CD4-positive, alpha-beta T cell treated with Interferon gamma for 1 hour (primary cell): ENCODE measurements at regions not wholly inside any gene's neighbourhood (a gene's known extent, or its start where the extent isn't known, plus 50 kb on each side); places are given as distances from the start of the nearest gene placed in this dataset.

ENCODE experiments used
- DNase-seq: peaks from one replicate; pipeline ENCODE4 v3.0.0-alpha.2; 2020

GRCh38 chr11:112361396-112361795, 100.7 kb upstream of the PLET1 start:
- no peak for DNase-seq

- DNase-seq: no peak
Measured at GRCh38 chr11:112363527-112363926, 102.9 kb upstream of the PLET1 start.

GRCh38 chr11:112364962-112365481, 104.4 kb upstream of the PLET1 start:
- no peak for DNase-seq

GRCh38 chr11:112366012-112366411, 105.4 kb upstream of the PLET1 start:
- DNase-seq: no peak

GRCh38 chr11:112366777-112367176, 106.1 kb upstream of the PLET1 start:
- DNase-seq: no peak

- DNase-seq: no peak
Measured at GRCh38 chr11:112367461-112367860, 106.8 kb upstream of the PLET1 start.

GRCh38 chr11:112367895-112368294, 107.2 kb upstream of the PLET1 start:
- no peak for DNase-seq

- no peak for DNase-seq
Measured at GRCh38 chr11:112368381-112368780, 107.7 kb upstream of the PLET1 start.

- DNase-seq: no peak
Measured at GRCh38 chr11:112369374-112369773, 108.7 kb upstream of the PLET1 start.

- no peak for DNase-seq
Measured at GRCh38 chr11:112369916-112370315, 109.3 kb upstream of the PLET1 start.

- DNase-seq: no peak
Measured at GRCh38 chr11:112374486-112375140, 114.0 kb upstream of the PLET1 start.

GRCh38 chr11:112377946-112378345, 117.3 kb upstream of the PLET1 start:
- no peak for DNase-seq

- no peak for DNase-seq
Measured at GRCh38 chr11:112380464-112380863, 119.8 kb upstream of the PLET1 start.

GRCh38 chr11:112381578-112381977, 120.9 kb upstream of the PLET1 start:
- no peak for DNase-seq

GRCh38 chr11:112382561-112382960, 121.9 kb upstream of the PLET1 start:
- no peak for DNase-seq

- no peak for DNase-seq
Measured at GRCh38 chr11:112388496-112388895, 127.8 kb upstream of the PLET1 start.

- no peak for DNase-seq
Measured at GRCh38 chr11:112391086-112391485, 130.4 kb upstream of the PLET1 start.

GRCh38 chr11:112392904-112393303, 132.2 kb upstream of the PLET1 start:
- no peak for DNase-seq

GRCh38 chr11:112394304-112394703, 133.6 kb upstream of the PLET1 start:
- no peak for DNase-seq

- DNase-seq: no peak
Measured at GRCh38 chr11:112396076-112396475, 135.4 kb upstream of the PLET1 start.

GRCh38 chr11:112398798-112399478, 138.3 kb upstream of the PLET1 start:
- no peak for DNase-seq

GRCh38 chr11:112400476-112401014, 139.9 kb upstream of the PLET1 start:
- no peak for DNase-seq

- no peak for DNase-seq
Measured at GRCh38 chr11:112401036-112401769, 140.5 kb upstream of the PLET1 start.

- DNase-seq: no peak
Measured at GRCh38 chr11:112403432-112403831, 142.8 kb upstream of the PLET1 start.
